Activated naive CD4-positive, alpha-beta T cell treated with Interleukin-2 at 50 U/mL for 16 hours (primary cell): ENCODE measurements at regions not wholly inside any gene's neighbourhood (a gene's known extent, or its start where the extent isn't known, plus 50 kb on each side); places are given as distances from the start of the nearest gene placed in this dataset.

Experiments used
- DNase-seq: peaks from one replicate; pipeline ENCODE4 v3.0.0-alpha.2; 2020

- no peak for DNase-seq
Observed at GRCh38 chr16:73737637-73738036, 559.0 kb upstream of the PSMD7 start.

GRCh38 chr16:73735954-73736353 is 560.7 kb upstream of the PSMD7 start:
- no peak for DNase-seq

GRCh38 chr16:73735018-73735417 is 561.6 kb upstream of the PSMD7 start:
- no peak for DNase-seq

GRCh38 chr16:73732681-73733080 is 563.9 kb upstream of the PSMD7 start:
- no peak for DNase-seq

GRCh38 chr16:73732143-73732542 is 564.5 kb upstream of the PSMD7 start:
- DNase-seq, result no peak

- DNase-seq, result no peak
Observed at GRCh38 chr16:73730481-73731090, 566.0 kb upstream of the PSMD7 start.

- no peak for DNase-seq
Observed at GRCh38 chr16:73725156-73725555, 571.5 kb upstream of the PSMD7 start.

GRCh38 chr16:73724503-73724902 is 572.1 kb upstream of the PSMD7 start:
- no peak for DNase-seq

GRCh38 chr16:73717266-73717974 is 579.2 kb upstream of the PSMD7 start:
- no peak for DNase-seq

GRCh38 chr16:73714976-73715375 is 581.6 kb upstream of the PSMD7 start:
- DNase-seq, result no peak

- no peak for DNase-seq
Observed at GRCh38 chr16:73713778-73714495, 582.7 kb upstream of the PSMD7 start.

- no peak for DNase-seq
Observed at GRCh38 chr16:73713251-73713650, 583.4 kb upstream of the PSMD7 start.

- no peak for DNase-seq
Observed at GRCh38 chr16:73711406-73712080, 585.1 kb upstream of the PSMD7 start.

- DNase-seq, result no peak
Observed at GRCh38 chr16:73710526-73710925, 586.1 kb upstream of the PSMD7 start.

GRCh38 chr16:73707863-73708262 is 588.8 kb upstream of the PSMD7 start:
- no peak for DNase-seq

- DNase-seq, result no peak
Observed at GRCh38 chr16:73703891-73704290, 592.7 kb upstream of the PSMD7 start.

- DNase-seq, result no peak
Observed at GRCh38 chr16:73697336-73697735, 599.3 kb upstream of the PSMD7 start.

- DNase-seq, result no peak
Observed at GRCh38 chr16:73692861-73693260, 603.8 kb upstream of the PSMD7 start.

- no peak for DNase-seq
Observed at GRCh38 chr16:73683804-73684203, 612.8 kb upstream of the PSMD7 start.

- no peak for DNase-seq
Observed at GRCh38 chr16:73672135-73672534, 624.2 kb upstream of the ZFHX3 start.

- DNase-seq, result no peak
Observed at GRCh38 chr16:73670836-73671820, 623.2 kb upstream of the ZFHX3 start.

GRCh38 chr16:73669535-73670274 is 621.8 kb upstream of the ZFHX3 start:
- no peak for DNase-seq
